ENCODE measurements at regions not wholly inside any gene's neighbourhood (a gene's known extent, or its start where the extent isn't known, plus 50 kb on each side); places are given as distances from the start of the nearest gene placed in this dataset.
A peak's percentile ranks its signal among the peaks of the same experiment; 100 is the strongest.

- ATAC-seq (no peak), DNase-seq (ENCODE audit: low spot score) (no peak), FAIRE-seq (no peak)
- intact Hi-C loops (cut with micrococcal nuclease; ENCODE audit: unreplicated experiment) = no loop called here
- H3K9me3 ChIP-seq (ENCODE audit: low read length) = no peaks in the 10 kb centered on the region
- in situ Hi-C loops (cut with HindIII; ENCODE audit: extremely low pct_ligation_motif_present, low pct_unique_long_range_greater_than_20kb) = no loop called here
- H3K27me3 ChIP-seq (ENCODE audit: control insufficient read depth in 1 of 2, insufficient read depth in 2 of 2, low read length in 2 of 2) = no peaks in the 10 kb centered on the region; a peak in 1 of 5 replicates
- H3K4me3 ChIP-seq (replicated peaks in 1 of 3; ENCODE audit: insufficient read depth in 1 of 3, low read depth in 2 of 3, low read length in 3 of 3) = no peak overlapping the region
- ChIA-PET CTCF (ENCODE audit: low intra/inter-chr PET ratio, low total read pairs) (no interaction called here), POLR2A (no interaction called here)
- H3K9ac ChIP-seq (ENCODE audit: insufficient read depth, low read depth, low read length) = no peak overlapping the region
- no peaks in the 10 kb centered on the region for H3K4me1 ChIP-seq (ENCODE audit: insufficient read depth, low read length)
- H4K20me1 ChIP-seq (ENCODE audit: insufficient read depth, low read length) = no peaks in the 10 kb centered on the region
- H3K79me2 ChIP-seq (ENCODE audit: insufficient read depth, low read length) = no peaks in the 10 kb centered on the region
- H2AFZ ChIP-seq (ENCODE audit: low read length) = no peak overlapping the region
- 32% methylated on average over 8 of the region's 8 CpGs for WGBS (ENCODE audit: low lambda C conversion rate)
- H3K4me2 ChIP-seq (ENCODE audit: low read depth, low read length) = no peak overlapping the region
- BruUV-seq (replicated peaks) = no TSS peak
- TF ChIP-seq ZNF552 (CRISPR knock-in tag; IDR thresholded peaks at IDR 0.05; ENCODE audit: borderline replicate concordance) (no peak), RFX1 (IDR thresholded peaks at IDR 0.05) (peak; percentile 41; the same call in 1 of the 2 replicates), ZNF878 (CRISPR knock-in tag; IDR thresholded peaks at IDR 0.05) (no peak)
- H3K36me3 ChIP-seq (replicated peaks in 1 of 2; ENCODE audit: control insufficient read depth in 1 of 2, insufficient read depth in 2 of 2, low read length in 2 of 2) = no peaks in the 10 kb centered on the region
- no peak overlapping the region for H3K27ac ChIP-seq (ENCODE audit: extremely low read length, insufficient read depth, low read length)
Observed at GRCh38 chr18:64974391-64975125, 776.3 kb upstream of the CDH7 start.

GRCh38 chr18:64972545-64972944 lies 778.3 kb upstream of the CDH7 start:
- intact Hi-C loops (cut with micrococcal nuclease; ENCODE audit: unreplicated experiment) (no loop called here), in situ Hi-C loops (cut with HindIII; ENCODE audit: extremely low pct_ligation_motif_present, low pct_unique_long_range_greater_than_20kb) (no loop called here)
- H3K9me3 ChIP-seq (ENCODE audit: low read length) = no peaks in the 10 kb centered on the region
- H3K36me3 ChIP-seq (replicated peaks in 1 of 2; ENCODE audit: control insufficient read depth in 1 of 2, insufficient read depth in 2 of 2, low read length in 2 of 2) = no peaks in the 10 kb centered on the region
- ChIA-PET CTCF (ENCODE audit: low intra/inter-chr PET ratio, low total read pairs) (no interaction called here), POLR2A (no interaction called here)
- no peak overlapping the region for H3K4me2 ChIP-seq (ENCODE audit: low read depth, low read length)
- no peaks in the 10 kb centered on the region for H3K79me2 ChIP-seq (ENCODE audit: insufficient read depth, low read length)
- WGBS (ENCODE audit: low lambda C conversion rate) = 0% methylated on average over 2 of the region's 2 CpGs
- H3K4me3 ChIP-seq (replicated peaks in 1 of 3; ENCODE audit: insufficient read depth in 1 of 3, low read depth in 2 of 3, low read length in 3 of 3) = no peak overlapping the region
- H3K27ac ChIP-seq (ENCODE audit: extremely low read length, insufficient read depth, low read length) = no peak overlapping the region
- FAIRE-seq (no peak), DNase-seq (ENCODE audit: low spot score) (no peak), ATAC-seq (no peak)
- BruUV-seq (replicated peaks) = no TSS peak
- no peak overlapping the region for H3K9ac ChIP-seq (ENCODE audit: insufficient read depth, low read depth, low read length)
- no peaks in the 10 kb centered on the region for H4K20me1 ChIP-seq (ENCODE audit: insufficient read depth, low read length)
- no peak overlapping the region for H2AFZ ChIP-seq (ENCODE audit: low read length)
- no peaks in the 10 kb centered on the region for H3K4me1 ChIP-seq (ENCODE audit: insufficient read depth, low read length)
- no peaks in the 10 kb centered on the region; a peak in 1 of 5 replicates for H3K27me3 ChIP-seq (ENCODE audit: control insufficient read depth in 1 of 2, insufficient read depth in 2 of 2, low read length in 2 of 2)
- TF ChIP-seq ZNF564 (CRISPR knock-in tag; IDR thresholded peaks at IDR 0.05) (no peak), NFYB (CRISPR knock-in tag; IDR thresholded peaks at IDR 0.05) (no peak), SP4 (CRISPR knock-in tag; IDR thresholded peaks at IDR 0.05) (no peak), ZNF75D (CRISPR knock-in tag; IDR thresholded peaks at IDR 0.05; ENCODE audit: borderline replicate concordance) (no peak), ZBTB25 (CRISPR knock-in tag; IDR thresholded peaks at IDR 0.05) (no peak), MTF2 (CRISPR knock-in tag; IDR thresholded peaks at IDR 0.05; ENCODE audit: borderline replicate concordance) (no peak), KLF11 (CRISPR knock-in tag; IDR thresholded peaks at IDR 0.05) (no peak), NAIF1 (CRISPR knock-in tag; IDR thresholded peaks at IDR 0.05; ENCODE audit: borderline replicate concordance) (no peak), NKX3-1 (CRISPR knock-in tag; IDR thresholded peaks at IDR 0.05) (no peak), ZNF598 (CRISPR knock-in tag; IDR thresholded peaks at IDR 0.05; ENCODE audit: borderline replicate concordance) (no peak), MYC (CRISPR knock-in tag; IDR thresholded peaks at IDR 0.05; ENCODE audit: borderline replicate concordance) (no peak)
